H1 (cell line): ENCODE measurements at regions not wholly inside any gene's neighbourhood (a gene's known extent, or its start where the extent isn't known, plus 50 kb on each side); places are given as distances from the start of the nearest gene placed in this dataset.

Experiments
- CTCF ChIA-PET: fragments of 300-600 bp; sonication (Branson Sonifier 250); formaldehyde crosslinking; loops from one replicate; lab custom pipeline; 2021; ENCODE audit not compliant: partially characterized antibody; lab: Charles Lee
- POLR2A ChIA-PET: fragments of 300-600 bp; sonication (Branson Sonifier 250); formaldehyde crosslinking; loops from one replicate; lab custom pipeline; 2021; ENCODE audit warnings: inconsistent platforms; ENCODE audit not compliant: partially characterized antibody; lab: Charles Lee
- DNase-seq, 2 experiments: peaks; one replicate each; pipeline versions ENCODE4 v3.0.0 to v3.0.0-alpha.2; 2010 to 2022; ENCODE audit warnings: low spot score in 2 of 2, low read depth in 1 of 2, mixed read lengths in 1 of 2
- FAIRE-seq: peaks from 2 replicates; lab custom pipeline; 2011; peaks lifted over from hg19 to GRCh38; lab: Jason Lieb, UNC
- H2AFZ ChIP-seq: 2 replicates; pipeline ENCODE4 v1.8.1; 2012; ENCODE audit warnings: low read length, inconsistent platforms
- H2AK5ac ChIP-seq: 2 replicates; pipeline ENCODE4 v1.6.1; 2013; ENCODE audit warnings: low read depth, low read length
- H2BK120ac ChIP-seq: replicated peaks from 2 replicates; pipeline ENCODE3; 2013; ENCODE audit warnings: low read depth, low read length, inconsistent platforms
- H2BK12ac ChIP-seq: 2 replicates; pipeline ENCODE4 v1.6.1; 2013; ENCODE audit warnings: low read depth, low read length
- H2BK15ac ChIP-seq: 2 replicates; pipeline ENCODE4 v1.6.1; 2013; ENCODE audit warnings: low read length
- H2BK20ac ChIP-seq: 2 replicates; pipeline ENCODE4 v1.6.1; 2013; ENCODE audit warnings: low read length
- H2BK5ac ChIP-seq: 2 replicates; pipeline ENCODE4 v1.6.1; 2013; ENCODE audit warnings: low read depth, low read length
- H3K14ac ChIP-seq: 2 replicates; pipeline ENCODE4 v1.6.1; 2013; ENCODE audit warnings: inconsistent platforms; ENCODE audit not compliant: insufficient read length
- H3K18ac ChIP-seq: 2 replicates; pipeline ENCODE4 v1.6.1; 2013; ENCODE audit warnings: low read length; ENCODE audit errors: extremely low read depth
- H3K23ac ChIP-seq: 2 replicates; pipeline ENCODE4 v1.6.1; 2013; ENCODE audit warnings: inconsistent platforms; ENCODE audit not compliant: insufficient read length
- H3K23me2 ChIP-seq: 2 replicates; pipeline ENCODE4 v1.6.1; 2013; ENCODE audit warnings: low read depth, low read length
- H3K27ac ChIP-seq: 2 replicates; pipeline ENCODE4 v1.6.1; 2011; ENCODE audit warnings: low read depth, low read length, inconsistent platforms
- H3K27me3 ChIP-seq, 4 experiments: replicated peaks in 1 of 4; 1 replicate in 1 of 4; 2 replicates in 3 of 4; pipeline versions ENCODE4 v1.6.1 to v1.8.1; 2011 to 2013; ENCODE audit warnings: low read length in 3 of 4, mild to moderate bottlenecking in 3 of 4, inconsistent platforms in 2 of 4, mixed read lengths in 2 of 4, moderate library complexity in 1 of 4; ENCODE audit not compliant: control insufficient read depth in 3 of 4, insufficient read depth in 3 of 4; ENCODE audit errors: extremely low read depth in 1 of 4
- H3K36me3 ChIP-seq, 4 experiments: 2 replicates each; pipeline versions ENCODE4 v1.6.1 to v1.8.1; 2011 to 2013; ENCODE audit warnings: mild to moderate bottlenecking in 4 of 4, low read length in 3 of 4, moderate library complexity in 2 of 4, control low read depth in 1 of 4, inconsistent platforms in 1 of 4; ENCODE audit not compliant: insufficient read depth in 4 of 4, control insufficient read depth in 2 of 4
- H3K4ac ChIP-seq: replicated peaks from 2 replicates; pipeline ENCODE3; 2013; ENCODE audit warnings: low read length, low read depth, mixed read lengths, inconsistent platforms; ENCODE audit not compliant: insufficient read length
- H3K4me1 ChIP-seq, 4 experiments: replicated peaks in 1 of 4; 1 replicate in 1 of 4; 2 replicates in 3 of 4; pipeline versions ENCODE4 v1.6.1 to v1.8.1; 2011 to 2013; ENCODE audit warnings: low read length in 3 of 4, inconsistent platforms in 2 of 4, mixed read lengths in 1 of 4; ENCODE audit not compliant: insufficient read depth in 4 of 4, control insufficient read depth in 3 of 4
- H3K4me2 ChIP-seq, 2 experiments: 2 replicates each; pipeline versions ENCODE4 v1.6.1 to v1.8.1; 2011 to 2013; ENCODE audit warnings: low read depth in 2 of 2, low read length in 2 of 2, control low read depth in 1 of 2, inconsistent platforms in 1 of 2, mild to moderate bottlenecking in 1 of 2; ENCODE audit not compliant: insufficient read depth in 1 of 2
- H3K4me3 ChIP-seq, 4 experiments: fragments of 200-600, 300-600 bp in 1 of 4; sonication (generic), shearing (Covaris generic), sonication (Bioruptor Twin) in 1 of 4; 2 replicates each; pipeline versions ENCODE4 v1.5.1 to v1.8.1; 2011 to 2016; ENCODE audit warnings: low read length in 4 of 4, low read depth in 3 of 4, control low read depth in 2 of 4, inconsistent platforms in 2 of 4, mild to moderate bottlenecking in 2 of 4, mixed read lengths in 1 of 4, moderate library complexity in 1 of 4; ENCODE audit not compliant: insufficient read depth in 2 of 4; ENCODE audit errors: extremely low read depth in 1 of 4
- H3K56ac ChIP-seq: replicated peaks from 2 replicates; pipeline ENCODE3; 2013; ENCODE audit warnings: low read depth, mild to moderate bottlenecking, mixed read lengths, low read length, inconsistent platforms; ENCODE audit not compliant: insufficient read length
- H3K79me1 ChIP-seq: 2 replicates; pipeline ENCODE4 v1.6.1; 2013; ENCODE audit warnings: low read depth, low read length, control low read depth
- H3K79me2 ChIP-seq, 2 experiments: 2 replicates each; pipeline versions ENCODE4 v1.6.1 to v1.8.1; 2012 to 2013; ENCODE audit warnings: low read length in 2 of 2, mild to moderate bottlenecking in 2 of 2, inconsistent platforms in 1 of 2; ENCODE audit not compliant: insufficient read depth in 2 of 2, control insufficient read depth in 1 of 2
- H3K9ac ChIP-seq, 4 experiments: replicated peaks in 1 of 4; 1 replicate in 1 of 4; 2 replicates in 3 of 4; pipeline versions ENCODE4 v1.6.1 to v1.8.1; 2011 to 2013; ENCODE audit warnings: low read depth in 3 of 4, low read length in 3 of 4, control low read depth in 2 of 4, mild to moderate bottlenecking in 2 of 4, moderate library complexity in 2 of 4, inconsistent platforms in 1 of 4; ENCODE audit errors: extremely low read depth in 1 of 4
- H3K9me3 ChIP-seq, 2 experiments: 2 replicates each; pipeline versions ENCODE4 v1.6.1 to v1.8.1; 2012 to 2013; ENCODE audit warnings: mild to moderate bottlenecking in 2 of 2, moderate library complexity in 2 of 2, control low read depth in 1 of 2, inconsistent platforms in 1 of 2, low read depth in 1 of 2, low read length in 1 of 2, mixed read lengths in 1 of 2; ENCODE audit not compliant: insufficient read depth in 2 of 2
- H4K20me1 ChIP-seq, 2 experiments: replicated peaks in 1 of 2; 2 replicates each; pipeline versions ENCODE3 to v1.8.1; 2011 to 2013; ENCODE audit warnings: inconsistent platforms in 2 of 2, low read length in 2 of 2, mild to moderate bottlenecking in 1 of 2; ENCODE audit not compliant: insufficient read depth in 2 of 2, control insufficient read depth in 1 of 2
- H4K5ac ChIP-seq: 2 replicates; pipeline ENCODE4 v1.6.1; 2013; ENCODE audit warnings: low read length, low read depth, mixed read lengths, inconsistent platforms; ENCODE audit not compliant: insufficient read length
- H4K8ac ChIP-seq: 2 replicates; pipeline ENCODE4 v1.8.0; 2013; ENCODE audit warnings: mild to moderate bottlenecking, moderate library complexity, low read length, inconsistent platforms; ENCODE audit not compliant: insufficient read depth; ENCODE audit errors: extremely low read depth
- H4K91ac ChIP-seq: replicated peaks from 2 replicates; pipeline ENCODE3; 2013; ENCODE audit warnings: low read length, mixed read lengths, inconsistent platforms; ENCODE audit not compliant: insufficient read length
- ASH2L ChIP-seq: fragments of 200-600, 300-600 bp; sonication (generic); IDR thresholded peaks from one replicate; pipeline ENCODE4 v1.7.1; 2017; ENCODE audit warnings: low read length
- CREB1 ChIP-seq: IDR thresholded peaks from 2 replicates; pipeline ENCODE4 v1.6.1; 2012; ENCODE audit warnings: inconsistent platforms
- HDAC6 ChIP-seq: IDR thresholded peaks from one replicate; pipeline ENCODE4 v1.7.1; 2012; ENCODE audit warnings: low read depth, mild to moderate bottlenecking, inconsistent platforms, low read length, moderate library complexity
- SIRT6 ChIP-seq: IDR thresholded peaks from one replicate; pipeline ENCODE4 v1.7.1; 2012; ENCODE audit warnings: low read length, inconsistent platforms
- SP2 ChIP-seq: IDR thresholded peaks from 2 replicates; pipeline ENCODE4 v1.6.1; 2012; ENCODE audit warnings: mild to moderate bottlenecking, low read length, inconsistent platforms
- TCF12 ChIP-seq: IDR thresholded peaks from 2 replicates; pipeline ENCODE4 v1.6.1; 2011; ENCODE audit warnings: low read depth, mild to moderate bottlenecking, low read length
- WGBS, 2 experiments: shearing (Covaris generic) in 1 of 2; methylation state at CpG; one replicate each; pipeline versions ENCODE4 v1.1.6 to v1.1.7; 2013 to 2015; ENCODE audit warnings: low lambda C conversion rate in 2 of 2, mixed read lengths in 2 of 2, inconsistent platforms in 1 of 2, low coverage in 1 of 2, missing lambda C conversion rate in 1 of 2; ENCODE audit not compliant: insufficient replicate concordance in 2 of 2, insufficient coverage in 1 of 2, insufficient read length in 1 of 2; ENCODE audit errors: extremely low coverage in 1 of 2, missing lambda C conversion rate in 1 of 2; 5-methylcytosine and 5-hydroxymethylcytosine counted together

DNA sequence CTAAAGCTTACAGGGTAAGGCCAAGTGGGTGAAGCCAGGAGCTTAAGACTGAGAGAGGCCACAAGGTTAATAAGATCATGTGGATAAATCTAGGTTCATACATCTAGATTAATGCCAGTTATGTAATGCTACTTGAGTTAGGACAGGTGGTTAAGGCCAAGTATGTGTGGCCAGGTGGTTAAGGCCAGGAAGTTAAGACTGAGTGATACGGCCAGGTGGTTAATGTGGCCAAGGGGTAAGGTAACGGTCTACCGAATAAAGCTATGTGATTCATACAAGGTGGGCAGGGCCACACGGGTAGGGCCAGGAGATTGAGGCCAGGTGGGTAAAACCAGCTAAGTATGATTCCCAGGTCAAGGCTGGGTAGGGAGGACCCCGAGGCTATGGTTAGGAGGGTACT is 223.0 kb downstream of the TACR3 start:
- no peak for TF ChIP-seq CREB1
- no peak for TF ChIP-seq TCF12
- TF ChIP-seq SIRT6, result no peak
- TF ChIP-seq SP2, result no peak
- TF ChIP-seq ASH2L, result no peak
- no peak for TF ChIP-seq HDAC6
- H3K23ac ChIP-seq, result no peak overlapping the region
- ChIA-PET POLR2A (no interaction called here), CTCF (no interaction called here)
- WGBS, 2 experiments, result 94% methylated on average over 5 of the region's 5 CpGs; no CpG with 5 or more reads in 1 of the 2 experiments
- no peak overlapping the region; the same call in 1 of the 2 replicates for H3K27ac ChIP-seq
- FAIRE-seq, result no peak
- no peak overlapping the region for H2AFZ ChIP-seq
- no peak overlapping the region for H2BK15ac ChIP-seq
- no peak overlapping the region for H3K18ac ChIP-seq
- no peaks in the 10 kb centered on the region for H3K4me1 ChIP-seq
- H4K5ac ChIP-seq, result no peak overlapping the region
- no peak overlapping the region for H3K4ac ChIP-seq
- no peaks in the 10 kb centered on the region for H3K79me1 ChIP-seq
- no peak for DNase-seq
- H3K56ac ChIP-seq, result no peak overlapping the region
- H2AK5ac ChIP-seq, result no peak overlapping the region
- H4K8ac ChIP-seq, result no peak overlapping the region
- H3K4me3 ChIP-seq, result no peak overlapping the region
- H3K9me3 ChIP-seq, result no peaks in the 10 kb centered on the region
- no peak overlapping the region for H2BK20ac ChIP-seq
- no peaks in the 10 kb centered on the region for H3K36me3 ChIP-seq
- no peaks in the 10 kb centered on the region for H3K79me2 ChIP-seq
- H2BK12ac ChIP-seq, result no peak overlapping the region
- H3K23me2 ChIP-seq, result no peaks in the 10 kb centered on the region
- H3K4me2 ChIP-seq, result no peak overlapping the region
- no peak overlapping the region for H2BK5ac ChIP-seq
- H3K14ac ChIP-seq, result no peak overlapping the region
- H4K91ac ChIP-seq, result no peak overlapping the region
- no peak overlapping the region for H2BK120ac ChIP-seq
- H3K27me3 ChIP-seq, result no peaks in the 10 kb centered on the region
- H3K9ac ChIP-seq, result no peak overlapping the region
- no peaks in the 10 kb centered on the region for H4K20me1 ChIP-seq
